Upper lobe of left lung (tissue), 4 donors: ENCODE measurements at regions not wholly inside any gene's neighbourhood (a gene's known extent, or its start where the extent isn't known, plus 50 kb on each side); places are given as distances from the start of the nearest gene placed in this dataset.

Source experiments
- EP300 ChIP-seq, 4 donors: sonication (generic); formaldehyde crosslinking; IDR thresholded peaks; one replicate each; pipeline ENCODE4 v1.5.1; 2017; ENCODE audit warnings: antibody characterized with exemption in 4 of 4, control low read depth in 2 of 4
- POLR2A ChIP-seq, 4 donors: fragments of 450-650 bp; IDR thresholded peaks; one replicate each; pipeline ENCODE4 v1.5.1; 2016 to 2017; ENCODE audit warnings: antibody characterized with exemption in 4 of 4, mild to moderate bottlenecking in 2 of 4
- POLR2AphosphoS5 ChIP-seq, 2 donors: sonication (generic); formaldehyde crosslinking; IDR thresholded peaks; one replicate each; pipeline ENCODE4 v1.5.1; 2017; ENCODE audit warnings: antibody characterized with exemption in 2 of 2
- TF ChIP-seq, protein P1 (sequence below), 6 experiments: fragments of 450-650 bp in 4 of 6; fragments of 200-600 bp in 2 of 6; sonication (generic) in 2 of 6; IDR thresholded peaks; one replicate each; pipeline ENCODE4 v1.5.1; 2016 to 2019; ENCODE audit warnings: antibody characterized with exemption in 6 of 6

DNA sequence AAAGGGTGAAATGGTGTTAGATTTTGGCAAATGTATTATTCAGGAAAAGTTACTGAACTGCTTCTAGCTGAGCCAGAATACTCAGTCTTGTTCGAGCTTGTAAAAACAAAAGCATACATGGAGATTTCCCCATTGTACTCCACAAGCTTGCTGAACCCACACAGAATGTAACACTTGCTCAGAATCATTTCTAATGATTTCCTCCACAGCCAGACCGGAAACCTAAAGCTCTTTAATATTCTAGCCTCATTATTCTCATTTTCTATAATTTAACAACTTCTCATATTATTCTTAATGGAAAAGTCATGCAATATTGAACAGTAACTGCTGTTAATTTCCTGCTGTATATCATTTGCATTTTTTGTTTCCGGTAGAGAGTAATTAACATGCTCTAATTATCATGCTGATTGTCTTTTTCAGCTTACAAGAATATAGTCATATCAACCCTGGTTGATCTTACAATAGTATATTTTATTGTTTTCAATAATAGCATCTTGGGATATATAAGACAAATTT lies 1387.5 kb upstream of the EYS start:
- TF ChIP-seq, protein P1, sequence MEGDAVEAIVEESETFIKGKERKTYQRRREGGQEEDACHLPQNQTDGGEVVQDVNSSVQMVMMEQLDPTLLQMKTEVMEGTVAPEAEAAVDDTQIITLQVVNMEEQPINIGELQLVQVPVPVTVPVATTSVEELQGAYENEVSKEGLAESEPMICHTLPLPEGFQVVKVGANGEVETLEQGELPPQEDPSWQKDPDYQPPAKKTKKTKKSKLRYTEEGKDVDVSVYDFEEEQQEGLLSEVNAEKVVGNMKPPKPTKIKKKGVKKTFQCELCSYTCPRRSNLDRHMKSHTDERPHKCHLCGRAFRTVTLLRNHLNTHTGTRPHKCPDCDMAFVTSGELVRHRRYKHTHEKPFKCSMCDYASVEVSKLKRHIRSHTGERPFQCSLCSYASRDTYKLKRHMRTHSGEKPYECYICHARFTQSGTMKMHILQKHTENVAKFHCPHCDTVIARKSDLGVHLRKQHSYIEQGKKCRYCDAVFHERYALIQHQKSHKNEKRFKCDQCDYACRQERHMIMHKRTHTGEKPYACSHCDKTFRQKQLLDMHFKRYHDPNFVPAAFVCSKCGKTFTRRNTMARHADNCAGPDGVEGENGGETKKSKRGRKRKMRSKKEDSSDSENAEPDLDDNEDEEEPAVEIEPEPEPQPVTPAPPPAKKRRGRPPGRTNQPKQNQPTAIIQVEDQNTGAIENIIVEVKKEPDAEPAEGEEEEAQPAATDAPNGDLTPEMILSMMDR (IDR thresholded peaks at IDR 0.05), result no peak
- no peak for TF ChIP-seq POLR2A (IDR thresholded peaks at IDR 0.05)
- TF ChIP-seq POLR2AphosphoS5 (IDR thresholded peaks at IDR 0.05), result no peak
- no peak for TF ChIP-seq EP300 (IDR thresholded peaks at IDR 0.05)
